ENCODE measurements at regions not wholly inside any gene's neighbourhood (a gene's known extent, or its start where the extent isn't known, plus 50 kb on each side); places are given as distances from the start of the nearest gene placed in this dataset.

- WGBS = 94% methylated on average over 2 of the region's 2 CpGs
Observed at GRCh38 chr4:111800551-111800950, 344.7 kb upstream of the FAM241A start.

GRCh38 chr4:111802191-111802590 is 343.1 kb upstream of the FAM241A start:
- Histone ChIP-seq H3K9me3 (no peaks in the 10 kb centered on the region), H3K27ac (no peak overlapping the region), H3K27me3 (no peaks in the 10 kb centered on the region), H3K4me1 (no peaks in the 10 kb centered on the region), H3K36me3 (no peaks in the 10 kb centered on the region), H3K4me3 (no peak overlapping the region)
- TF ChIP-seq CTCF (IDR thresholded peaks at IDR 0.05) (no peak), POLR2AphosphoS5 (IDR thresholded peaks at IDR 0.05) (no peak), POLR2A (IDR thresholded peaks at IDR 0.05) (no peak), EP300 (IDR thresholded peaks at IDR 0.05) (no peak)
- WGBS = 57% methylated on average over 3 of the region's 3 CpGs
- no peak for DNase-seq (ENCODE audit: low spot score in 2 of 2)

More at GRCh38 chr4:111800551-111800950, 344.7 kb upstream of the FAM241A start:
- Histone ChIP-seq H3K27ac (no peak overlapping the region), H3K36me3 (no peaks in the 10 kb centered on the region), H3K4me3 (no peak overlapping the region), H3K4me1 (no peaks in the 10 kb centered on the region), H3K27me3 (no peaks in the 10 kb centered on the region), H3K9me3 (no peaks in the 10 kb centered on the region)
- no peak for TF ChIP-seq CTCF (IDR thresholded peaks at IDR 0.05)
- TF ChIP-seq EP300 (IDR thresholded peaks at IDR 0.05) = no peak
- TF ChIP-seq POLR2AphosphoS5 (IDR thresholded peaks at IDR 0.05) = no peak
- TF ChIP-seq POLR2A (IDR thresholded peaks at IDR 0.05) = no peak
- no peak for DNase-seq (ENCODE audit: low spot score in 2 of 2)

- Histone ChIP-seq H3K27me3 (no peaks in the 10 kb centered on the region), H3K4me1 (no peaks in the 10 kb centered on the region), H3K9me3 (no peaks in the 10 kb centered on the region), H3K27ac (no peak overlapping the region), H3K36me3 (no peaks in the 10 kb centered on the region), H3K4me3 (no peak overlapping the region)
- no peak for TF ChIP-seq POLR2AphosphoS5 (IDR thresholded peaks at IDR 0.05)
- no peak for TF ChIP-seq EP300 (IDR thresholded peaks at IDR 0.05)
- no peak for TF ChIP-seq POLR2A (IDR thresholded peaks at IDR 0.05)
- no peak for TF ChIP-seq CTCF (IDR thresholded peaks at IDR 0.05)
- DNase-seq (ENCODE audit: low spot score in 2 of 2) = no peak
- 77% methylated on average over 5 of the region's 5 CpGs for WGBS
Observed at GRCh38 chr4:111806331-111806730, 338.9 kb upstream of the FAM241A start.

- no peaks in the 10 kb centered on the region for H3K27me3 ChIP-seq
- H3K27ac ChIP-seq = no peak overlapping the region
- no peaks in the 10 kb centered on the region for H3K4me1 ChIP-seq
- DNase-seq (ENCODE audit: low spot score in 2 of 2) = no peak
- H3K4me3 ChIP-seq = no peak overlapping the region
- TF ChIP-seq EP300 (IDR thresholded peaks at IDR 0.05) = no peak
- TF ChIP-seq POLR2AphosphoS5 (IDR thresholded peaks at IDR 0.05) = no peak
- no peak for TF ChIP-seq POLR2A (IDR thresholded peaks at IDR 0.05)
- TF ChIP-seq CTCF (IDR thresholded peaks at IDR 0.05) = no peak
- 68% methylated on average over 5 of the region's 5 CpGs for WGBS
- H3K36me3 ChIP-seq = no peaks in the 10 kb centered on the region
- H3K9me3 ChIP-seq = no peaks in the 10 kb centered on the region
Observed at GRCh38 chr4:111807576-111807975, 337.7 kb upstream of the FAM241A start.

GRCh38 chr4:111808174-111808573 is 337.1 kb upstream of the FAM241A start:
- no peak overlapping the region for H3K4me3 ChIP-seq
- 60% methylated on average over 2 of the region's 2 CpGs for WGBS
- no peaks in the 10 kb centered on the region for H3K4me1 ChIP-seq
- H3K36me3 ChIP-seq = no peaks in the 10 kb centered on the region
- no peak overlapping the region for H3K27ac ChIP-seq
- TF ChIP-seq CTCF (IDR thresholded peaks at IDR 0.05) (no peak), EP300 (IDR thresholded peaks at IDR 0.05) (no peak), POLR2AphosphoS5 (IDR thresholded peaks at IDR 0.05) (no peak), POLR2A (IDR thresholded peaks at IDR 0.05) (no peak)
- DNase-seq (ENCODE audit: low spot score in 2 of 2) = no peak
- no peaks in the 10 kb centered on the region for H3K27me3 ChIP-seq
- H3K9me3 ChIP-seq = no peaks in the 10 kb centered on the region

Data from suprapubic skin (tissue), 4 donors.